22Rv1 (cell line): ENCODE measurements at regions not wholly inside any gene's neighbourhood (a gene's known extent, or its start where the extent isn't known, plus 50 kb on each side); places are given as distances from the start of the nearest gene placed in this dataset.

Source experiments
- ZFX ChIP-seq: fragments of 450-650 bp; IDR thresholded peaks from 2 replicates; pipeline ENCODE4 v1.6.1; 2017; ENCODE audit warnings: antibody characterized with exemption, borderline replicate concordance
- TF ChIP-seq, protein P1 (sequence below): fragments of 450-650 bp; IDR thresholded peaks from 2 replicates; pipeline ENCODE4 v1.5.1; 2017; ENCODE audit warnings: mild to moderate bottlenecking

DNA sequence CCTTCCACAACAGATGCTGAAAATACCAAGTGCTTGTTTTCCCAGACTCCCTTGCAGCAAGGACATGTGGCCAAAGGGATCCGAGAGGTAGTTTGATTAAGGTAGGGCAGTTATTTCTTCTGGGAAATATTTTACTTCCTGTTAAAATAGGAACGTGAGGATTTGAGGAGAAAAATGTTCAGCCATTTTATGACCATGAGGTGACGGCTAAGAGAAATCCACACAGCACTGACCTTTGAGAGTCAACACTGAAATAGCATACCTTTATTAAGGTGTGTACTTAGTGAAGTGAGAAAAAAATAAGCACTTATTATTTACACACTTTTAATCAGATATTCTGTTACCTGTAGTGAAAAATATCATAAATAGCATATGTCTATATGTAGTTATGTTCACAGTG, 133.9 kb downstream of the PPP1R3A start:
- TF ChIP-seq, protein P1, sequence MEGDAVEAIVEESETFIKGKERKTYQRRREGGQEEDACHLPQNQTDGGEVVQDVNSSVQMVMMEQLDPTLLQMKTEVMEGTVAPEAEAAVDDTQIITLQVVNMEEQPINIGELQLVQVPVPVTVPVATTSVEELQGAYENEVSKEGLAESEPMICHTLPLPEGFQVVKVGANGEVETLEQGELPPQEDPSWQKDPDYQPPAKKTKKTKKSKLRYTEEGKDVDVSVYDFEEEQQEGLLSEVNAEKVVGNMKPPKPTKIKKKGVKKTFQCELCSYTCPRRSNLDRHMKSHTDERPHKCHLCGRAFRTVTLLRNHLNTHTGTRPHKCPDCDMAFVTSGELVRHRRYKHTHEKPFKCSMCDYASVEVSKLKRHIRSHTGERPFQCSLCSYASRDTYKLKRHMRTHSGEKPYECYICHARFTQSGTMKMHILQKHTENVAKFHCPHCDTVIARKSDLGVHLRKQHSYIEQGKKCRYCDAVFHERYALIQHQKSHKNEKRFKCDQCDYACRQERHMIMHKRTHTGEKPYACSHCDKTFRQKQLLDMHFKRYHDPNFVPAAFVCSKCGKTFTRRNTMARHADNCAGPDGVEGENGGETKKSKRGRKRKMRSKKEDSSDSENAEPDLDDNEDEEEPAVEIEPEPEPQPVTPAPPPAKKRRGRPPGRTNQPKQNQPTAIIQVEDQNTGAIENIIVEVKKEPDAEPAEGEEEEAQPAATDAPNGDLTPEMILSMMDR, result no peak
- TF ChIP-seq ZFX, result no peak
